ENCODE measurements at regions not wholly inside any gene's neighbourhood (a gene's known extent, or its start where the extent isn't known, plus 50 kb on each side); places are given as distances from the start of the nearest gene placed in this dataset.

- no peak for TF ChIP-seq CTCF (IDR thresholded peaks at IDR 0.05)
- no peak for TF ChIP-seq EP300 (IDR thresholded peaks at IDR 0.05)
- TF ChIP-seq POLR2A (IDR thresholded peaks at IDR 0.05) = no peak
- TF ChIP-seq POLR2AphosphoS5 (IDR thresholded peaks at IDR 0.05) = no peak
These were observed 188.4 kb downstream of the DUSP6 start for GRCh38 chr12:89163918-89164317.
